ENCODE measurements at regions not wholly inside any gene's neighbourhood (a gene's known extent, or its start where the extent isn't known, plus 50 kb on each side); places are given as distances from the start of the nearest gene placed in this dataset.

GRCh38 chrX:34546366-34546765 is 110.7 kb downstream of the TMEM47 start:
- Mint-ChIP-seq H3K27me3 (ENCODE audit: low read depth, unreplicated experiment) (no peaks in the 10 kb centered on the region), H3K9me3 (ENCODE audit: unreplicated experiment) (no peaks in the 10 kb centered on the region), H3K27ac (ENCODE audit: unreplicated experiment) (no peak overlapping the region), H3K36me3 (ENCODE audit: low read depth, unreplicated experiment) (no peaks in the 10 kb centered on the region), H3K4me3 (ENCODE audit: unreplicated experiment) (no peak overlapping the region), H3K4me1 (ENCODE audit: low read depth, unreplicated experiment) (no peaks in the 10 kb centered on the region)
- H3K4me1 ChIP-seq (ENCODE audit: insufficient read depth, low read length), result no peaks in the 10 kb centered on the region
- FAIRE-seq, result no peak
- H3K27ac ChIP-seq (ENCODE audit: low read depth, low read length), result no peak overlapping the region
- H3K4me3 ChIP-seq (ENCODE audit: insufficient read depth, low read depth, low read length), result no peak overlapping the region
- H4K20me1 ChIP-seq (ENCODE audit: insufficient read depth, low read length), result no peaks in the 10 kb centered on the region
- H3K9ac ChIP-seq (ENCODE audit: low read length), result no peak overlapping the region
- H3K79me2 ChIP-seq (ENCODE audit: insufficient read depth, low read length), result no peaks in the 10 kb centered on the region
- no peak overlapping the region for H2AFZ ChIP-seq (ENCODE audit: low read depth, low read length)
- no peak for TF ChIP-seq EZH2 (IDR thresholded peaks at IDR 0.05; ENCODE audit: insufficient read depth, low read length)
- TF ChIP-seq CTCF (IDR thresholded peaks at IDR 0.05; ENCODE audit: insufficient read depth, low read depth, low read length), result no peak
- no peaks in the 10 kb centered on the region for H3K9me3 ChIP-seq (ENCODE audit: insufficient read depth, low read depth, low read length)
- no peak for DNase-seq (ENCODE audit: low read depth)
- H3K36me3 ChIP-seq (ENCODE audit: insufficient read depth, low read length), result no peaks in the 10 kb centered on the region
- H3K27me3 ChIP-seq (ENCODE audit: insufficient read depth, low read length), result no peaks in the 10 kb centered on the region
- H3K4me2 ChIP-seq (ENCODE audit: low read length), result no peak overlapping the region

- Histone ChIP-seq H3K9me3 (ENCODE audit: insufficient read depth, low read depth, low read length) (no peaks in the 10 kb centered on the region), H3K9ac (ENCODE audit: low read length) (no peak overlapping the region), H3K79me2 (ENCODE audit: insufficient read depth, low read length) (no peaks in the 10 kb centered on the region), H3K36me3 (ENCODE audit: insufficient read depth, low read length) (no peaks in the 10 kb centered on the region), H3K4me2 (ENCODE audit: low read length) (no peak overlapping the region), H3K27me3 (ENCODE audit: insufficient read depth, low read length) (no peaks in the 10 kb centered on the region), H3K27ac (ENCODE audit: low read depth, low read length) (no peak overlapping the region), H2AFZ (ENCODE audit: low read depth, low read length) (no peak overlapping the region), H3K4me3 (ENCODE audit: insufficient read depth, low read depth, low read length) (no peak overlapping the region), H3K4me1 (ENCODE audit: insufficient read depth, low read length) (no peaks in the 10 kb centered on the region), H4K20me1 (ENCODE audit: insufficient read depth, low read length) (no peaks in the 10 kb centered on the region)
- FAIRE-seq, result peak; percentile 89
- Mint-ChIP-seq H3K27me3 (ENCODE audit: low read depth, unreplicated experiment) (no peaks in the 10 kb centered on the region), H3K36me3 (ENCODE audit: low read depth, unreplicated experiment) (no peaks in the 10 kb centered on the region), H3K9me3 (ENCODE audit: unreplicated experiment) (no peaks in the 10 kb centered on the region), H3K27ac (ENCODE audit: unreplicated experiment) (no peak overlapping the region), H3K4me1 (ENCODE audit: low read depth, unreplicated experiment) (no peaks in the 10 kb centered on the region), H3K4me3 (ENCODE audit: unreplicated experiment) (no peak overlapping the region)
- TF ChIP-seq CTCF (IDR thresholded peaks at IDR 0.05; ENCODE audit: insufficient read depth, low read depth, low read length), result no peak
- DNase-seq (ENCODE audit: low read depth), result no peak
These were observed 129.0 kb downstream of the TMEM47 start for GRCh38 chrX:34528081-34528480.

GRCh38 chrX:34521563-34521962 is 135.5 kb downstream of the TMEM47 start:
- no peak overlapping the region for H3K9ac ChIP-seq (ENCODE audit: low read length)
- H3K27ac ChIP-seq (ENCODE audit: low read depth, low read length), result no peak overlapping the region
- H3K79me2 ChIP-seq (ENCODE audit: insufficient read depth, low read length), result no peaks in the 10 kb centered on the region
- Mint-ChIP-seq H3K9me3 (ENCODE audit: unreplicated experiment) (no peaks in the 10 kb centered on the region), H3K4me3 (ENCODE audit: unreplicated experiment) (no peak overlapping the region), H3K27ac (ENCODE audit: unreplicated experiment) (no peak overlapping the region), H3K4me1 (ENCODE audit: low read depth, unreplicated experiment) (no peaks in the 10 kb centered on the region), H3K27me3 (ENCODE audit: low read depth, unreplicated experiment) (no peaks in the 10 kb centered on the region), H3K36me3 (ENCODE audit: low read depth, unreplicated experiment) (no peaks in the 10 kb centered on the region)
- H3K4me2 ChIP-seq (ENCODE audit: low read length), result no peak overlapping the region
- peak; percentile 49 for FAIRE-seq
- H3K36me3 ChIP-seq (ENCODE audit: insufficient read depth, low read length), result no peaks in the 10 kb centered on the region
- no peaks in the 10 kb centered on the region for H3K4me1 ChIP-seq (ENCODE audit: insufficient read depth, low read length)
- no peak for DNase-seq (ENCODE audit: low read depth)
- no peak overlapping the region for H2AFZ ChIP-seq (ENCODE audit: low read depth, low read length)
- TF ChIP-seq CTCF (IDR thresholded peaks at IDR 0.05; ENCODE audit: insufficient read depth, low read depth, low read length) (no peak), EZH2 (IDR thresholded peaks at IDR 0.05; ENCODE audit: insufficient read depth, low read length) (no peak)
- no peaks in the 10 kb centered on the region for H4K20me1 ChIP-seq (ENCODE audit: insufficient read depth, low read length)
- H3K27me3 ChIP-seq (ENCODE audit: insufficient read depth, low read length), result no peaks in the 10 kb centered on the region
- H3K9me3 ChIP-seq (ENCODE audit: insufficient read depth, low read depth, low read length), result no peaks in the 10 kb centered on the region
- H3K4me3 ChIP-seq (ENCODE audit: insufficient read depth, low read depth, low read length), result no peak overlapping the region
